Hepatocyte (in vitro differentiated cells): ENCODE measurements at regions not wholly inside any gene's neighbourhood (a gene's known extent, or its start where the extent isn't known, plus 50 kb on each side); places are given as distances from the start of the nearest gene placed in this dataset.

Source experiments
- DNase-seq: peaks from one replicate; pipeline ENCODE4 v3.0.0-alpha.2; 2016; ENCODE audit warnings: low spot score
- H2AFZ ChIP-seq: fragments of 200-600 bp; sonication (generic); 2 replicates; pipeline ENCODE4 v1.6.0; 2016; ENCODE audit warnings: antibody characterized with exemption, mild to moderate bottlenecking
- H3K27ac ChIP-seq: fragments of 200-600 bp; sonication (generic); 2 replicates; pipeline ENCODE4 v1.5.1; 2016; ENCODE audit warnings: mild to moderate bottlenecking
- H3K27me3 ChIP-seq: fragments of 200-600 bp; sonication (generic); 2 replicates; pipeline ENCODE4 v1.6.1; 2016
- H3K36me3 ChIP-seq: fragments of 200-600 bp; sonication (generic); replicated peaks from 2 replicates; pipeline ENCODE4 v1.5.1; 2016; ENCODE audit warnings: low read depth; ENCODE audit not compliant: insufficient read depth
- H3K4me1 ChIP-seq: fragments of 200-600 bp; sonication (generic); 2 replicates; pipeline ENCODE4 v1.5.1; 2016; ENCODE audit warnings: mild to moderate bottlenecking, moderate library complexity; ENCODE audit not compliant: insufficient read depth
- H3K4me2 ChIP-seq: fragments of 200-600 bp; sonication (generic); 2 replicates; pipeline ENCODE4 v1.6.0; 2016
- H3K4me3 ChIP-seq: fragments of 200-600 bp; sonication (generic); 2 replicates; pipeline ENCODE4 v1.5.1; 2016; ENCODE audit warnings: mild to moderate bottlenecking
- H3K79me2 ChIP-seq: fragments of 200-600 bp; sonication (generic); 2 replicates; pipeline ENCODE4 v1.6.0; 2017; ENCODE audit warnings: mild to moderate bottlenecking
- H3K9me2 ChIP-seq: fragments of 200-600 bp; sonication (generic); replicated peaks from 2 replicates; pipeline ENCODE4 v1.6.0; 2017; ENCODE audit warnings: mild to moderate bottlenecking; ENCODE audit not compliant: insufficient read depth
- H3K9me3 ChIP-seq: fragments of 200-600 bp; sonication (generic); 2 replicates; pipeline ENCODE4 v1.5.1; 2016; ENCODE audit warnings: low read depth, mild to moderate bottlenecking
- H4K20me1 ChIP-seq: fragments of 200-600 bp; sonication (generic); 2 replicates; pipeline ENCODE4 v1.6.0; 2016; ENCODE audit warnings: mild to moderate bottlenecking; ENCODE audit not compliant: insufficient read depth, poor library complexity, severe bottlenecking
- CTCF ChIP-seq: fragments of 200-600 bp; sonication (generic); IDR thresholded peaks from 2 replicates; pipeline ENCODE4 v1.5.1; 2016; ENCODE audit warnings: antibody characterized with exemption, mild to moderate bottlenecking; ENCODE audit not compliant: poor library complexity
- EZH2 ChIP-seq: fragments of 200-600 bp; sonication (generic); IDR thresholded peaks from 2 replicates; pipeline ENCODE4 v1.6.1; 2016; ENCODE audit warnings: antibody characterized with exemption, mild to moderate bottlenecking, borderline replicate concordance
- EZH2phosphoT487 ChIP-seq: fragments of 200-600 bp; sonication (generic); IDR thresholded peaks from one replicate; pipeline ENCODE4 v1.6.1; 2018; ENCODE audit warnings: antibody characterized with exemption, mild to moderate bottlenecking, low read depth, moderate library complexity; ENCODE audit not compliant: unreplicated experiment, severe bottlenecking
- WGBS: methylation state at CpG from one replicate; pipeline ENCODE4 v1.1.6; 2016; ENCODE audit warnings: low lambda C conversion rate; ENCODE audit errors: missing lambda C conversion rate; 5-methylcytosine and 5-hydroxymethylcytosine counted together

DNA sequence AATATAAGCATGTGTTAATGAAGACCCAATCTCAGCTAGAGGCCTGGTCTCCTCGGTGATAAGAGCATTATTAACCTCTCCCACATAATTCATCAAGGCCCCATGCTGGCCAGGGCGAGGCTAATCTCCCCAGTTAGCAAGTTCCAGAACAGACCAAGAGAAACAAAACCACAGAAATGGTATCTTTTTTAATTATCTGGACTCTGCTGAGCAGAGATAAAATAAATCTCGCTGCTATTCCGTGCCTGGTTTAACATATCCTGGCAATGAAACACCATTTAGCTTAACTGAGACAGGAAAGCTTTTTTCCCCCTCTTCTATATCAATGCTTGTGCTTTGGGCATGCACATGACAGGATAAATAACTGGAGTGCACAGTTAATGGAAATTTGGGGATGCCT, 72.5 kb upstream of the ARHGEF3 start:
- Histone ChIP-seq H2AFZ (no peak overlapping the region), H3K79me2 (no peaks in the 10 kb centered on the region), H3K9me2 (no peaks in the 10 kb centered on the region), H3K27me3 (no peaks in the 10 kb centered on the region), H3K4me3 (no peak overlapping the region), H3K4me1 (peaks cover 21% of the 10 kb centered on the region), H3K4me2 (no peak overlapping the region), H3K36me3 (no peaks in the 10 kb centered on the region), H3K27ac (peak overlapping the region; percentile 35), H3K9me3 (no peaks in the 10 kb centered on the region), H4K20me1 (no peaks in the 10 kb centered on the region)
- DNase-seq: no peak
- WGBS: 42% methylated on average over 4 of the region's 4 CpGs
- TF ChIP-seq EZH2: no peak
- TF ChIP-seq CTCF: no peak
- TF ChIP-seq EZH2phosphoT487: no peak

- Histone ChIP-seq H3K9me2 (no peaks in the 10 kb centered on the region), H3K4me2 (no peak overlapping the region), H3K9me3 (no peaks in the 10 kb centered on the region), H2AFZ (no peak overlapping the region), H3K27me3 (no peaks in the 10 kb centered on the region), H3K4me3 (no peak overlapping the region), H3K27ac (no peak overlapping the region), H3K4me1 (peaks cover 21% of the 10 kb centered on the region), H4K20me1 (no peaks in the 10 kb centered on the region), H3K79me2 (no peaks in the 10 kb centered on the region), H3K36me3 (no peaks in the 10 kb centered on the region)
- 47% methylated on average over 1 of the region's 1 CpG for WGBS
- DNase-seq: no peak
- TF ChIP-seq CTCF (no peak), EZH2phosphoT487 (no peak), EZH2 (no peak)
Measured at GRCh38 chr3:56870436-56870835, 68.7 kb upstream of the ARHGEF3 start.

- TF ChIP-seq CTCF: no peak
- TF ChIP-seq EZH2: no peak
- no peak for TF ChIP-seq EZH2phosphoT487
- no peak for DNase-seq
- Histone ChIP-seq H4K20me1 (no peaks in the 10 kb centered on the region), H2AFZ (no peak overlapping the region), H3K36me3 (no peaks in the 10 kb centered on the region), H3K9me2 (no peaks in the 10 kb centered on the region), H3K4me2 (no peak overlapping the region), H3K27me3 (no peaks in the 10 kb centered on the region), H3K27ac (no peak overlapping the region), H3K9me3 (no peaks in the 10 kb centered on the region), H3K4me3 (no peak overlapping the region), H3K4me1 (peaks cover 17% of the 10 kb centered on the region), H3K79me2 (no peaks in the 10 kb centered on the region)
- 57% methylated on average over 6 of the region's 6 CpGs for WGBS
Measured at GRCh38 chr3:56869157-56869889, 67.6 kb upstream of the ARHGEF3 start.
